ENCODE measurements at regions not wholly inside any gene's neighbourhood (a gene's known extent, or its start where the extent isn't known, plus 50 kb on each side); places are given as distances from the start of the nearest gene placed in this dataset.
"Not testable (repeated sequence)": the region's sequence is repeated elsewhere in the genome, so short reads cannot be mapped to it uniquely, and the experiment has no call there.

DNA sequence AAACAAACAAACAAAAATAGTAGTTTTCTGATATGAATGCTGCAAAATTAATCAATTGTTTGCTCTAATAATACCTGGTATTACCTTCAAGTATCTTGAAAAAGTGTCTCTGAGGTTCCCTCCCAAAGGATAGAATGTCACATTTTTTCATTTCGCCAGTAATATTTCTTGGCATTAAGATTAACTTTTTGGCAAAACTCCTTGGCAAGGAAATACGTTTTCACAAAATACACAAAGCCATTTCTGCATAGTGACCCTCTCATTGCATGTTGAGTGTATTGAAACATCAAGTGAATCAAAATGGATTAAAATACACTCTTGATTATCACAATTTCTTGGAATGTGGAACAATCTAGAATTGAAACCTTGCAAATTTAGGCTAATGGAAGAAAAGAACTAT is 230.5 kb downstream of the ATPSCKMT start:
- H3K27ac ChIP-seq, result peak overlapping the region; percentile 63
- CTCF ChIA-PET, result no interaction called here

DNA sequence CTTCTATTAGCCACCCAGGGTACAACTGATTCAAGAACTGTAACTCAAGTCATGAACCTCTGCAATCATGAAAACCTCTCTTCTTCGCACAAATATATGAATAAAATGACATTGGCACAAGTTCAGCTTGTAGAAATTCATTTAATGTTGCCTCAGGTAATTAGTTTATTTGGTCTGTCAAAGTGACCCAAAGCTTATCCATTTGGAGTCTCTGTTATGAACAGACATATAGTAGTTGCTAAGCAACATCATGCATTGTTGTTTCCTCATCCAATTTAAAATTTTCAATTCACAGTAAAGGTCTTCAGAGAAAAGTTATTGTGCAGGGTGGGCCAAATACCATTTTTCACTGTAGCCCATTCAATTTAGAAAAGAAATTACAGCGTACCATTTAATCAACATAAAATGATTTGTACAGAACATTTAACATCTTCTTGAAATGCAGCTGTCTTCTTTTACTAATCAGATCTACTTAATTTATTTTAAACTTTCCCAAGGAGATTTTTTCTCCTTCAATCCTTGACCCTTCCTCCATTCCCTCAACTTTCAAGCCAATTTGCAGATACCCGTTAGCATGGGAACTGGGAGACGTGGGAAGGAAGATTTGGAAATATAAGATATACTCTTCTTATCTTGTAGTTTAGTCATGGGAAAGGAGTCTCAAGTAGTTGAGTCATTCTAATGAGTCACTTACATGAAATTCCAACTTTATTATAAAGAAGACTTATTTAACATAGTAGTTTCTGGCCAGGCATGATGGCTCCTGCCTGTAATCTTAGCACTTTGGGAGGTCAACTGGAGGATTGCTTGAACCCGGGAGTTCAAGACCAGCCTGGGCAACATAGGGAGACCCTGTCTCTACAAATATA is 231.3 kb downstream of the ATPSCKMT start:
- POLR2A ChIA-PET (ENCODE audit: low non-redundant PET), result no interaction called here
- CTCF ChIA-PET, result no interaction called here

More for the DNA sequence above, 230.5 kb downstream of the ATPSCKMT start:
- TF ChIP-seq CTCF (conservative IDR thresholded peaks at IDR 0.05; ENCODE audit: low read depth), result no peak
- DNase-seq (ENCODE audit: low spot score), result no peak
- POLR2A ChIA-PET (ENCODE audit: low non-redundant PET), result no interaction called here

DNA sequence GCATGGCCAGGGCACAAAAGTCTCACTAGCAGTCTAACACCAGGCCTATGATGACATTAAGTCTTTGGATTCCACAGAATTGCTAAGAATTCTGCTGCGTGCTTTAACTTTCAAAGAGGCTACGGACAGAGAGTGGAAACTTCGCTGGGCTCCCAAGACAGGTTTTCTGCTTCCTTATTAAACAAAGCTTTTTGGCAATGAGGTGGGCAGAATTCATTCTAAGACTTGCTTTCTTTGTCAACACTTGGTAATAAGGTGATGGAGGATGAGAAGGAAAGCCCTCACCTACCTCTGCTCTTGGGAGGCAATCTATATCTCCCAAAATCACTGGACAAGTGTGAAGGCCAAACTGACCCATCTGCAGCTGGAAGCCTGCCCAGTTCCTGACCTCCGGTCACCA is 231.9 kb downstream of the ATPSCKMT start:
- no peak overlapping the region for H3K27ac ChIP-seq
- no peak for TF ChIP-seq CTCF (conservative IDR thresholded peaks at IDR 0.05; ENCODE audit: low read depth)
- ChIA-PET POLR2A (ENCODE audit: low non-redundant PET) (no interaction called here), CTCF (no interaction called here)
- DNase-seq (ENCODE audit: low spot score), result no peak

More for the DNA sequence above, 231.3 kb downstream of the ATPSCKMT start:
- TF ChIP-seq CTCF (conservative IDR thresholded peaks at IDR 0.05; ENCODE audit: low read depth), result no peak
- peak overlapping the region; percentile 63 for H3K27ac ChIP-seq
- DNase-seq (ENCODE audit: low spot score), result peak; percentile 77

- DNase-seq (ENCODE audit: low spot score); H3K27ac ChIP-seq; POLR2A ChIA-PET (ENCODE audit: low non-redundant PET); CTCF ChIA-PET: not testable (repeated sequence)
Observed at GRCh38 chr5:10016559-10016958, 233.1 kb downstream of the ATPSCKMT start.

- CTCF ChIA-PET; DNase-seq (ENCODE audit: low spot score); POLR2A ChIA-PET (ENCODE audit: low non-redundant PET); H3K27ac ChIP-seq: not testable (repeated sequence)
Observed at GRCh38 chr5:10015681-10016080, 234.0 kb downstream of the ATPSCKMT start.

- no peak for TF ChIP-seq CTCF (conservative IDR thresholded peaks at IDR 0.05; ENCODE audit: low read depth)
- no peak for DNase-seq (ENCODE audit: low spot score)
- CTCF ChIA-PET, result no interaction called here
- POLR2A ChIA-PET (ENCODE audit: low non-redundant PET), result no interaction called here
- no peak overlapping the region for H3K27ac ChIP-seq
Observed at GRCh38 chr5:10009802-10010201, 239.9 kb downstream of the ATPSCKMT start.

DNA sequence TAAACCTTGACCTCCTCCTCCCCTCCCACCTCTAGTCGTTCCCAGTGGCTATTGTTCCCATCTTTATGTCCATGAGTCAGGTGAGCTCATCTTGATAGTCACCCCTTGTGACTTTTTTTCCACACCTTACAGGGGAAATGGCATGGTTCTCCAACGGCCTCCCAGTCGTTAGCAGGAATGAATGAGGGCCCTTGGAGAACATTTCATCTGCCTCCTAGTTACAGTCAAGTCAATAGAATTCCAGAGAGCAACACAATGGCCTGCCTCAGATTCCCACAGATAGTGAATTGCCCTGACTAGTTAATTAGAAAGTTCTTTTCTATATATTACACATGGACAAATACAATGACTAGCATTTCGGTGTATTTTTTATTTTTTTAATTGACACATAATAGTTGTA is 262.6 kb downstream of the ATPSCKMT start:
- no peak for DNase-seq (ENCODE audit: low spot score)
- H3K27ac ChIP-seq, result no peak overlapping the region
- ChIA-PET CTCF (no interaction called here), POLR2A (ENCODE audit: low non-redundant PET) (no interaction called here)
- no peak for TF ChIP-seq CTCF (conservative IDR thresholded peaks at IDR 0.05; ENCODE audit: low read depth)

Measured in RWPE1 (cell line).